ENCODE measurements at regions not wholly inside any gene's neighbourhood (a gene's known extent, or its start where the extent isn't known, plus 50 kb on each side); places are given as distances from the start of the nearest gene placed in this dataset.

DNA sequence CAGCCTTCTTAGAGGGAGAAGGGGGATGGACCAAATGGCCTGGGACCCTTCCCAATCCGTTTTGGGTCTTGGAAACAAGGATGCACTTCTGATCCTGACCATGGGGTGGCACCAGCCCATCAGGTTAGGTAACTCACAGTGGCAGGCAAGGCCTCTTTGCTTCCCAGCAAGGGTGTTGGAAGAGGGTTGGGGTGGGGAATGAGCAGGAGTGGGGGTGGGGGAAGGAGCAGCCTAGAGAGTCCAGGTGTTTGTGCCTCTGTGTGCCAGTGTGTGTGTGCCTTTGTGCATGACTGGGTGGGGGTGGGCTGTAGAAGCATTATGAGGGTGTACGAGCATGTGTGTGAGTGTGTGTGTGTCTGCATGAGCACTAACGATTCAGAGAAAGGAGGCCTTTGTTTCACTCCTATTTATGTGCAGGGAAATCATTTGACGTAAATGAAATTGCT, 213.1 kb downstream of the INSC start:
- peak; percentile 52 for DNase-seq (ENCODE audit: low read depth)
- no peak overlapping the region for H3K4me3 ChIP-seq (ENCODE audit: low read length)
- TF ChIP-seq, protein P1, sequence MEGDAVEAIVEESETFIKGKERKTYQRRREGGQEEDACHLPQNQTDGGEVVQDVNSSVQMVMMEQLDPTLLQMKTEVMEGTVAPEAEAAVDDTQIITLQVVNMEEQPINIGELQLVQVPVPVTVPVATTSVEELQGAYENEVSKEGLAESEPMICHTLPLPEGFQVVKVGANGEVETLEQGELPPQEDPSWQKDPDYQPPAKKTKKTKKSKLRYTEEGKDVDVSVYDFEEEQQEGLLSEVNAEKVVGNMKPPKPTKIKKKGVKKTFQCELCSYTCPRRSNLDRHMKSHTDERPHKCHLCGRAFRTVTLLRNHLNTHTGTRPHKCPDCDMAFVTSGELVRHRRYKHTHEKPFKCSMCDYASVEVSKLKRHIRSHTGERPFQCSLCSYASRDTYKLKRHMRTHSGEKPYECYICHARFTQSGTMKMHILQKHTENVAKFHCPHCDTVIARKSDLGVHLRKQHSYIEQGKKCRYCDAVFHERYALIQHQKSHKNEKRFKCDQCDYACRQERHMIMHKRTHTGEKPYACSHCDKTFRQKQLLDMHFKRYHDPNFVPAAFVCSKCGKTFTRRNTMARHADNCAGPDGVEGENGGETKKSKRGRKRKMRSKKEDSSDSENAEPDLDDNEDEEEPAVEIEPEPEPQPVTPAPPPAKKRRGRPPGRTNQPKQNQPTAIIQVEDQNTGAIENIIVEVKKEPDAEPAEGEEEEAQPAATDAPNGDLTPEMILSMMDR (IDR thresholded peaks at IDR 0.05; ENCODE audit: insufficient read depth, low read depth, low read length, missing control alignments): peak; percentile 63

DNA sequence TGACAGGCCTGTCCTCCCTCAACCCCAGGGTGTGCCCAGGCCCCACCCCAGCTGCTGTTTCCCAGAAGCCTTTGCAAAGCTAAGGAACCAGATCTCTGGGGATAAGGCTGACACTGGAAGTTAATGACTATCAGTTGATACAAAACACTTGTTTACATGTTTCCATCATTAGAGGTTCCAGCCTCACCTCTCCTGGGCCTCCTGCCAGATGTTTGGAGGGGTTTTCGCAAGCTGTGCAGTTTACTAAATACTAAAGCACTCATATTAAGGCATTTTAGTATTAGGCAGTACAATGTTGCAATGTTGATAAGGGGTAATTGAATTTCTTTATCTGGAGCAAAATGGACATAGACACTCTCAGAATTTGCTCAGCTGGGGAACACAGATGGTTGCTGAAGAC, 218.7 kb downstream of the INSC start:
- TF ChIP-seq, protein P1 (IDR thresholded peaks at IDR 0.05; ENCODE audit: insufficient read depth, low read depth, low read length, missing control alignments): no peak
- no peak overlapping the region for H3K4me3 ChIP-seq (ENCODE audit: low read length)
- DNase-seq (ENCODE audit: low read depth): no peak

DNA sequence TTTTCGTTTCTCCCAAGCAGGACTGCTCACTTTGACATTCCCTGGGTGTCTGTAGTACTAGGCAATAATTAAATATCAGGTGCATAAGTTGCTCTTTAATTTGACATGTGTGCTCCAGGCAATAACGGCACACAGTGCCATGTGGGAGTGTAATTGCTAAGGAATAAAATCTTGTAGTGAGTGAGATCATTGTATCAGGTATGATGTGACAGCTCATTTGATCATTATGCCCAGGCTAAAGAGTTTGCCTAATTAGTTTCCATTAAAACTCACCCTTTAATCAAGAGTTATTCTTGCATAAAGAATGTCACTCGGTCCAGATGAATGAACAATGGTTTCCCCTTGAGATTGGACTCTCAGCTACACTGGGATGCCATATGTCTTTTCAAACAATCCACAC, 220.0 kb downstream of the INSC start:
- DNase-seq (ENCODE audit: low read depth): no peak
- H3K4me3 ChIP-seq (ENCODE audit: low read length): no peak overlapping the region
- TF ChIP-seq, protein P1 (IDR thresholded peaks at IDR 0.05; ENCODE audit: insufficient read depth, low read depth, low read length, missing control alignments): no peak

DNA sequence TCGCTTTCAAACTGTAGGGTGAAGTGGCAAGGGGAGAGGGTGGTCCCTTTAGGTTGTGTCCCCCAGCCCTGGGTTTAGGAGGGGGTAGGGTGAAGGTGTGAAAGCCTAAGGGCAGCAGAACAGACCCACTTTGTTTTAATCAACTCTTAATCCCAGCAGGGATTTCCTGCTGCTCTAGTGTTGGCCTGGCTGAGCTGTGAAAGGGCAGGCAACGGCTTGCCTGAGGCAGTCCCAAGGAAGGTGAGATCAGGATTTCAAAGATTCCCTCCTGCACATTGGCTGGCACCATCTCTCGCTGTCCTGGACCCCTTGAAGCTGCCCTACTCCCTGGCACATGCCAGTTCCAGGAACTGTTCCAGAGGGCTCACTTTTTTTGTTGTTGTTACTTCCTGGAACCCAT, 221.3 kb downstream of the INSC start:
- TF ChIP-seq, protein P1 (IDR thresholded peaks at IDR 0.05; ENCODE audit: insufficient read depth, low read depth, low read length, missing control alignments): no peak
- peak; percentile 26 for DNase-seq (ENCODE audit: low read depth)
- no peak overlapping the region for H3K4me3 ChIP-seq (ENCODE audit: low read length)

DNA sequence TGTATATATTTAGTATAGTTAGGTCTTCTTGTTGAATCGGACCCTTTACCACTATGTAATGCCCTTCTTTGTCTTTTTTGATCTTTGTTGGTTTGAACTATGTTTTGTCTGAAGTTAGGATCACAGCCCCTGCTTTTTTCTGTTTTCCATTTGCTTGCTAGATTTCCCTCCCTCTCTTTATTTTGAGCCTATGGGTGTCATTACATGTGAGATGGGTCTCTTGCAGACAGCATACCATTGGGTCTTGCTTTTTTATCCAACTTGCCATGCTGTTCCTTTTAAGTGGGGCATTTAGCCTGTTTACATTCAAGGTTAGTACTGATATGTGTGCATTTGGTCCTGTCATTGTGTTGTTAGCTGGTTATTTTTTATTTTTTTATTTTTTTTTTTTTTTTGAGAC, 224.6 kb downstream of the INSC start:
- H3K4me3 ChIP-seq (ENCODE audit: low read length): no peak overlapping the region
- TF ChIP-seq, protein P1 (IDR thresholded peaks at IDR 0.05; ENCODE audit: insufficient read depth, low read depth, low read length, missing control alignments): no peak
- DNase-seq (ENCODE audit: low read depth): no peak

DNA sequence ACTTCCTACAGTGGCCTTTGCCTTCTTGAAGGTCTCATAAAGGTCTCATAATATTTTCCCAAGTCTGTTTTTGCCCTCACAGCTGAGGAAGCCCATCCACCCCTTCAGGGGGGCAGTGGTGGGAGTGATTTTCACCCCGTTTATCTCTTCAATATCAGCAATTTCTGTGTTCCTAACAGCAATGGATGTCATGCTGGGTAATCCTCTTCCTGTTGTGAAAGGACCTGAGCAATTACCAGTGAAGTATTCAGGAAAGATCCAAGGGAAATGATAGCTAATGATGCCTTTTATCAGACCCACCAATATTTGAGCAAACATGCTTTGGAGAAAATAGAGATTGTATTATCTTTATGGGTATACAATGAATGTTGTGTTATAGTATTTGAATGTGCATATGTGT, 226.9 kb downstream of the INSC start:
- H3K4me3 ChIP-seq (ENCODE audit: low read length): no peak overlapping the region
- no peak for DNase-seq (ENCODE audit: low read depth)
- TF ChIP-seq, protein P1 (IDR thresholded peaks at IDR 0.05; ENCODE audit: insufficient read depth, low read depth, low read length, missing control alignments): no peak

DNA sequence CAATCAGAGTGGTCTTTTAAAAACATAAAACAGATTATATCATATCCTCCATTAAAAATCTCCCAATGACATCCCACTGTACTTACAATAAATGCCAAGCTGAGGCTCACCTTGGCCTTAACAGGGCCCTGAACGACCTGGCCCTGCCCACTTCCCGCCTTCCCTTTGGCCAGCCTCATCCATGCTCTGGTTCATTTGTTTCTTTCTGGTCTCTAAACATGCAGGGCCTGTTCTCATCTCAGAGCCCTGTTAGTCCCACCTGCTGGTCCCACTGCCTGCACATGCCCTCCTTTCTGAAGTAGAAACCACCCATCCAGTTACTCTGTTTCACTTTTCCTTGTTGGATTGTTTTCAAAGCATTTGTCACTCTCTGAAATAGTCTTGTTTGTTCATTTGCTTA, 227.4 kb downstream of the INSC start:
- no peak for DNase-seq (ENCODE audit: low read depth)

More for the DNA sequence above, 227.4 kb downstream of the INSC start:
- H3K4me3 ChIP-seq (ENCODE audit: low read length): no peak overlapping the region
- TF ChIP-seq, protein P1 (IDR thresholded peaks at IDR 0.05; ENCODE audit: insufficient read depth, low read depth, low read length, missing control alignments): no peak

Measured in epithelial cell of esophagus (primary cell).